Duodenal mucosa (tissue), 2 donors: ENCODE measurements at regions not wholly inside any gene's neighbourhood (a gene's known extent, or its start where the extent isn't known, plus 50 kb on each side); places are given as distances from the start of the nearest gene placed in this dataset.

Experiments
- H3K27ac ChIP-seq: one replicate; pipeline ENCODE4 v1.7.0; 2013; ENCODE audit warnings: low read depth, low read length
- H3K27me3 ChIP-seq, 2 donors: one replicate each; pipeline ENCODE4 v1.7.0; 2013; ENCODE audit warnings: low read length in 2 of 2, control low read depth in 1 of 2; ENCODE audit not compliant: insufficient read depth in 2 of 2, control insufficient read depth in 1 of 2
- H3K36me3 ChIP-seq, 2 donors: one replicate each; pipeline ENCODE4 v1.7.0; 2013; ENCODE audit warnings: low read length in 2 of 2, control low read depth in 1 of 2; ENCODE audit not compliant: insufficient read depth in 2 of 2, control insufficient read depth in 1 of 2
- H3K4me1 ChIP-seq, 2 donors: one replicate each; pipeline ENCODE4 v1.7.0; 2013; ENCODE audit warnings: low read length in 2 of 2, control low read depth in 1 of 2; ENCODE audit not compliant: insufficient read depth in 2 of 2, control insufficient read depth in 1 of 2
- H3K4me3 ChIP-seq, 2 donors: one replicate each; pipeline ENCODE4 v1.7.0; 2013; ENCODE audit warnings: low read length in 2 of 2, low read depth in 1 of 2
- H3K9ac ChIP-seq, 2 donors: one replicate each; pipeline ENCODE4 v1.7.0; 2013; ENCODE audit warnings: low read length in 2 of 2, low read depth in 1 of 2
- H3K9me3 ChIP-seq, 2 donors: one replicate each; pipeline ENCODE4 v1.7.0; 2013; ENCODE audit warnings: low read length in 2 of 2, control low read depth in 1 of 2; ENCODE audit not compliant: control insufficient read depth in 1 of 2

- H3K9ac ChIP-seq, result no peak overlapping the region
- H3K27me3 ChIP-seq, result no peaks in the 10 kb centered on the region
- H3K9me3 ChIP-seq, result no peaks in the 10 kb centered on the region
- no peaks in the 10 kb centered on the region for H3K4me1 ChIP-seq
- H3K36me3 ChIP-seq, result no peaks in the 10 kb centered on the region
- no peak overlapping the region for H3K27ac ChIP-seq
- H3K4me3 ChIP-seq, result no peak overlapping the region
Observed at GRCh38 chr10:106473129-106473685, 691.3 kb downstream of the SORCS1 start.

GRCh38 chr10:106467506-106467905 is 697.0 kb downstream of the SORCS1 start:
- Histone ChIP-seq H3K9ac (no peak overlapping the region), H3K9me3 (no peaks in the 10 kb centered on the region), H3K4me3 (no peak overlapping the region), H3K36me3 (no peaks in the 10 kb centered on the region), H3K4me1 (no peaks in the 10 kb centered on the region), H3K27me3 (no peaks in the 10 kb centered on the region), H3K27ac (no peak overlapping the region)

- no peak overlapping the region for H3K27ac ChIP-seq
- H3K4me1 ChIP-seq, result no peaks in the 10 kb centered on the region
- H3K27me3 ChIP-seq, result no peaks in the 10 kb centered on the region
- H3K9me3 ChIP-seq, result no peaks in the 10 kb centered on the region
- H3K4me3 ChIP-seq, result no peak overlapping the region
- H3K36me3 ChIP-seq, result no peaks in the 10 kb centered on the region
- H3K9ac ChIP-seq, result no peak overlapping the region
Observed at GRCh38 chr10:106457522-106457921, 707.0 kb downstream of the SORCS1 start.

- H3K9ac ChIP-seq, result no peak overlapping the region
- H3K36me3 ChIP-seq, result no peaks in the 10 kb centered on the region
- no peak overlapping the region for H3K27ac ChIP-seq
- no peak overlapping the region for H3K4me3 ChIP-seq
- no peaks in the 10 kb centered on the region for H3K9me3 ChIP-seq
- no peaks in the 10 kb centered on the region for H3K27me3 ChIP-seq
- no peaks in the 10 kb centered on the region for H3K4me1 ChIP-seq
Observed at GRCh38 chr10:106454233-106454632, 710.3 kb downstream of the SORCS1 start.

GRCh38 chr10:106450966-106451365 is 713.5 kb downstream of the SORCS1 start:
- H3K27ac ChIP-seq, result no peak overlapping the region
- H3K9me3 ChIP-seq, result no peaks in the 10 kb centered on the region

GRCh38 chr10:106446920-106447319 is 717.6 kb downstream of the SORCS1 start:
- Histone ChIP-seq H3K9me3 (no peaks in the 10 kb centered on the region), H3K27ac (no peak overlapping the region), H3K36me3 (no peaks in the 10 kb centered on the region), H3K9ac (no peak overlapping the region), H3K4me3 (no peak overlapping the region), H3K27me3 (no peaks in the 10 kb centered on the region), H3K4me1 (no peaks in the 10 kb centered on the region)

More at GRCh38 chr10:106450966-106451365, 713.5 kb downstream of the SORCS1 start:
- Histone ChIP-seq H3K36me3 (no peaks in the 10 kb centered on the region), H3K4me3 (no peak overlapping the region), H3K9ac (no peak overlapping the region), H3K27me3 (no peaks in the 10 kb centered on the region), H3K4me1 (no peaks in the 10 kb centered on the region)

- Histone ChIP-seq H3K4me1 (no peaks in the 10 kb centered on the region), H3K27ac (no peak overlapping the region), H3K9ac (no peak overlapping the region), H3K4me3 (no peak overlapping the region), H3K27me3 (no peaks in the 10 kb centered on the region), H3K36me3 (no peaks in the 10 kb centered on the region), H3K9me3 (no peaks in the 10 kb centered on the region)
Observed at GRCh38 chr10:106442223-106442622, 722.3 kb downstream of the SORCS1 start.

- no peaks in the 10 kb centered on the region for H3K4me1 ChIP-seq
- no peak overlapping the region for H3K4me3 ChIP-seq
- H3K27ac ChIP-seq, result no peak overlapping the region
- H3K9me3 ChIP-seq, result no peaks in the 10 kb centered on the region
- no peaks in the 10 kb centered on the region for H3K27me3 ChIP-seq
- H3K9ac ChIP-seq, result no peak overlapping the region
- no peaks in the 10 kb centered on the region for H3K36me3 ChIP-seq
Observed at GRCh38 chr10:106440767-106441166, 723.7 kb downstream of the SORCS1 start.

GRCh38 chr10:106440355-106440754 is 724.2 kb downstream of the SORCS1 start:
- H3K36me3 ChIP-seq, result no peaks in the 10 kb centered on the region
- H3K9ac ChIP-seq, result no peak overlapping the region
- H3K27ac ChIP-seq, result no peak overlapping the region
- no peak overlapping the region for H3K4me3 ChIP-seq
- H3K4me1 ChIP-seq, result no peaks in the 10 kb centered on the region
- H3K9me3 ChIP-seq, result no peaks in the 10 kb centered on the region
- H3K27me3 ChIP-seq, result no peaks in the 10 kb centered on the region

GRCh38 chr10:106439366-106439765 is 725.1 kb downstream of the SORCS1 start:
- Histone ChIP-seq H3K4me3 (no peak overlapping the region), H3K4me1 (no peaks in the 10 kb centered on the region), H3K27ac (no peak overlapping the region), H3K36me3 (no peaks in the 10 kb centered on the region), H3K9me3 (no peaks in the 10 kb centered on the region), H3K27me3 (no peaks in the 10 kb centered on the region), H3K9ac (no peak overlapping the region)

GRCh38 chr10:106438386-106438785 is 726.1 kb downstream of the SORCS1 start:
- H3K36me3 ChIP-seq, result no peaks in the 10 kb centered on the region
- no peak overlapping the region for H3K9ac ChIP-seq
- H3K27me3 ChIP-seq, result no peaks in the 10 kb centered on the region
- no peak overlapping the region for H3K4me3 ChIP-seq
- H3K27ac ChIP-seq, result no peak overlapping the region
- no peaks in the 10 kb centered on the region for H3K9me3 ChIP-seq
- no peaks in the 10 kb centered on the region for H3K4me1 ChIP-seq
